MM.1S (cell line): ENCODE measurements at regions not wholly inside any gene's neighbourhood (a gene's known extent, or its start where the extent isn't known, plus 50 kb on each side); places are given as distances from the start of the nearest gene placed in this dataset.

Experiments
- DNase-seq: peaks from one replicate; pipeline ENCODE4 v3.0.0-alpha.2; 2015
- H2AFZ ChIP-seq: fragments of 300-600 bp; sonication (generic); 2 replicates; pipeline ENCODE4 v1.6.0; 2016; ENCODE audit warnings: antibody characterized with exemption, low read length
- H3F3A ChIP-seq: fragments of 300-600 bp; sonication (generic); 2 replicates; pipeline ENCODE4 v1.6.1; 2016; ENCODE audit warnings: mild to moderate bottlenecking, antibody characterized with exemption, low read length, moderate library complexity, mixed read lengths; ENCODE audit not compliant: insufficient read depth
- H3K27ac ChIP-seq: fragments of 300-600 bp; sonication (generic); 2 replicates; pipeline ENCODE4 v1.5.1; 2016; ENCODE audit warnings: mild to moderate bottlenecking, low read length
- H3K27me3 ChIP-seq: fragments of 300-600 bp; sonication (generic); replicated peaks from 2 replicates; pipeline ENCODE4 v1.6.0; 2016; ENCODE audit warnings: low read length; ENCODE audit not compliant: insufficient read depth
- H3K36me3 ChIP-seq: fragments of 300-600 bp; sonication (generic); replicated peaks from 2 replicates; pipeline ENCODE4 v1.6.1; 2016; ENCODE audit warnings: mild to moderate bottlenecking, low read length, mixed read lengths; ENCODE audit not compliant: insufficient read depth
- H3K4me1 ChIP-seq: fragments of 300-600 bp; sonication (generic); 2 replicates; pipeline ENCODE4 v1.6.1; 2016; ENCODE audit warnings: low read length, mixed read lengths
- H3K4me2 ChIP-seq: fragments of 300-600 bp; sonication (generic); 2 replicates; pipeline ENCODE4 v1.6.0; 2016; ENCODE audit warnings: low read depth, low read length
- H3K4me3 ChIP-seq: fragments of 300-600 bp; sonication (generic); 2 replicates; pipeline ENCODE4 v1.5.1; 2016; ENCODE audit warnings: low read length, mixed read lengths
- H3K79me2 ChIP-seq: fragments of 300-600 bp; sonication (generic); 2 replicates; pipeline ENCODE4 v1.6.1; 2016; ENCODE audit warnings: mixed run types, low read length, mixed read lengths
- H3K9ac ChIP-seq: fragments of 300-600 bp; sonication (generic); 2 replicates; pipeline ENCODE4 v1.6.1; 2016; ENCODE audit warnings: low read length, mixed read lengths
- H3K9me2 ChIP-seq: fragments of 300-600 bp; sonication (generic); replicated peaks from 2 replicates; pipeline ENCODE4 v1.6.1; 2016; ENCODE audit warnings: mild to moderate bottlenecking, low read length, mixed read lengths; ENCODE audit not compliant: insufficient read depth
- H3K9me3 ChIP-seq: fragments of 300-600 bp; sonication (generic); replicated peaks from 2 replicates; pipeline ENCODE4 v1.6.1; 2016; ENCODE audit warnings: mild to moderate bottlenecking, low read length, mixed read lengths; ENCODE audit not compliant: insufficient read depth
- H4K20me1 ChIP-seq: fragments of 300-600 bp; sonication (generic); 2 replicates; pipeline ENCODE4 v1.6.1; 2016; ENCODE audit warnings: mild to moderate bottlenecking, low read length, moderate library complexity, mixed read lengths; ENCODE audit not compliant: insufficient read depth
- CTCF ChIP-seq: fragments of 300-600 bp; sonication (generic); IDR thresholded peaks from 2 replicates; pipeline ENCODE4 v1.5.1; 2016; ENCODE audit warnings: antibody characterized with exemption, low read length, mixed read lengths
- EZH2 ChIP-seq: fragments of 300-600 bp; sonication (generic); optimal IDR thresholded peaks from 2 replicates; pipeline ENCODE3; 2017; ENCODE audit warnings: low read depth, mild to moderate bottlenecking, antibody characterized with exemption, low read length, mixed read lengths
- EZH2phosphoT487 ChIP-seq: fragments of 300-600 bp; sonication (generic); IDR thresholded peaks from 2 replicates; pipeline ENCODE4 v1.6.1; 2018; ENCODE audit warnings: antibody characterized with exemption, low read length

- Histone ChIP-seq H4K20me1 (no peaks in the 10 kb centered on the region), H3K36me3 (no peaks in the 10 kb centered on the region), H2AFZ (no peak overlapping the region), H3K4me2 (no peak overlapping the region), H3K4me3 (no peak overlapping the region), H3K4me1 (no peaks in the 10 kb centered on the region), H3K79me2 (no peaks in the 10 kb centered on the region), H3F3A (no peaks in the 10 kb centered on the region), H3K9me3 (no peaks in the 10 kb centered on the region), H3K9ac (no peak overlapping the region), H3K27me3 (no peaks in the 10 kb centered on the region), H3K27ac (no peak overlapping the region), H3K9me2 (no peaks in the 10 kb centered on the region)
- DNase-seq: no peak
- no peak for TF ChIP-seq EZH2
Observed at GRCh38 chr18:45285251-45285650, 330.0 kb upstream of the SLC14A2 start.

GRCh38 chr18:45286431-45286830 is 328.8 kb upstream of the SLC14A2 start:
- H3F3A ChIP-seq: no peaks in the 10 kb centered on the region
- no peaks in the 10 kb centered on the region for H3K4me1 ChIP-seq
- no peaks in the 10 kb centered on the region for H3K79me2 ChIP-seq
- H3K27me3 ChIP-seq: no peaks in the 10 kb centered on the region
- TF ChIP-seq EZH2phosphoT487: no peak
- TF ChIP-seq CTCF: no peak
- TF ChIP-seq EZH2: no peak
- H4K20me1 ChIP-seq: no peaks in the 10 kb centered on the region
- H3K4me2 ChIP-seq: no peak overlapping the region
- no peak for DNase-seq
- H3K9me3 ChIP-seq: no peaks in the 10 kb centered on the region
- no peaks in the 10 kb centered on the region for H3K9me2 ChIP-seq
- H3K4me3 ChIP-seq: no peak overlapping the region
- no peak overlapping the region for H2AFZ ChIP-seq
- H3K9ac ChIP-seq: no peak overlapping the region
- no peak overlapping the region for H3K27ac ChIP-seq
- no peaks in the 10 kb centered on the region for H3K36me3 ChIP-seq

- Histone ChIP-seq H3K4me1 (no peaks in the 10 kb centered on the region), H3K27me3 (no peaks in the 10 kb centered on the region), H3K9ac (no peak overlapping the region), H3F3A (no peaks in the 10 kb centered on the region), H3K9me2 (no peaks in the 10 kb centered on the region), H2AFZ (no peak overlapping the region), H3K4me3 (no peak overlapping the region), H3K36me3 (no peaks in the 10 kb centered on the region), H3K79me2 (no peaks in the 10 kb centered on the region), H3K9me3 (no peaks in the 10 kb centered on the region), H3K4me2 (no peak overlapping the region), H3K27ac (no peak overlapping the region), H4K20me1 (no peaks in the 10 kb centered on the region)
- no peak for DNase-seq
- TF ChIP-seq EZH2 (no peak), CTCF (no peak), EZH2phosphoT487 (no peak)
Observed at GRCh38 chr18:45287531-45287930, 327.7 kb upstream of the SLC14A2 start.

GRCh38 chr18:45290364-45290763 is 324.9 kb upstream of the SLC14A2 start:
- no peak overlapping the region for H3K27ac ChIP-seq
- H3K9ac ChIP-seq: no peak overlapping the region
- H3K79me2 ChIP-seq: no peaks in the 10 kb centered on the region
- no peak overlapping the region for H3K4me2 ChIP-seq
- H3K9me3 ChIP-seq: no peaks in the 10 kb centered on the region
- no peak for TF ChIP-seq EZH2phosphoT487
- no peak for TF ChIP-seq EZH2
- TF ChIP-seq CTCF: no peak
- H3K27me3 ChIP-seq: no peaks in the 10 kb centered on the region
- H2AFZ ChIP-seq: no peak overlapping the region
- no peaks in the 10 kb centered on the region for H3F3A ChIP-seq
- H3K9me2 ChIP-seq: no peaks in the 10 kb centered on the region
- H3K36me3 ChIP-seq: no peaks in the 10 kb centered on the region
- H3K4me3 ChIP-seq: no peak overlapping the region
- H4K20me1 ChIP-seq: no peaks in the 10 kb centered on the region
- DNase-seq: no peak
- no peaks in the 10 kb centered on the region for H3K4me1 ChIP-seq
